CD14-positive monocyte (primary cell): ENCODE measurements at regions not wholly inside any gene's neighbourhood (a gene's known extent, or its start where the extent isn't known, plus 50 kb on each side); places are given as distances from the start of the nearest gene placed in this dataset.

ENCODE experiments used
- DNase-seq, 3 donors: peaks; one replicate each; pipeline ENCODE4 v3.0.0-alpha.2; 2011 to 2022
- H2AFZ ChIP-seq: 2 replicates; pipeline ENCODE4 v1.6.0; 2012; ENCODE audit warnings: mild to moderate bottlenecking, low read depth, low read length, inconsistent platforms; ENCODE audit not compliant: insufficient read depth, poor library complexity, severe bottlenecking
- H3K27ac ChIP-seq, 2 donors: 1 replicate in 1 of 2; 2 replicates in 1 of 2; pipeline ENCODE4 v1.5.1; 2012 to 2013; ENCODE audit warnings: low read length in 2 of 2, control low read depth in 1 of 2, inconsistent platforms in 1 of 2, low read depth in 1 of 2, mild to moderate bottlenecking in 1 of 2
- H3K27me3 ChIP-seq, 2 donors: one replicate each; pipeline versions ENCODE4 v1.6.0 to v1.6.1; 2011 to 2013; ENCODE audit warnings: low read length in 2 of 2; ENCODE audit not compliant: control insufficient read depth in 2 of 2, insufficient read depth in 2 of 2
- H3K36me3 ChIP-seq, 2 donors: replicated peaks in 1 of 2; 1 replicate in 1 of 2; 2 replicates in 1 of 2; pipeline versions ENCODE4 v1.5.1 to v1.6.1; 2012 to 2013; ENCODE audit warnings: low read length in 2 of 2, control low read depth in 1 of 2, inconsistent platforms in 1 of 2, mild to moderate bottlenecking in 1 of 2; ENCODE audit not compliant: insufficient read depth in 2 of 2, control insufficient read depth in 1 of 2
- H3K4me1 ChIP-seq, 2 donors: 1 replicate in 1 of 2; 2 replicates in 1 of 2; pipeline versions ENCODE4 v1.5.1 to v1.6.1; 2012 to 2013; ENCODE audit warnings: low read length in 2 of 2, control low read depth in 1 of 2, inconsistent platforms in 1 of 2, mild to moderate bottlenecking in 1 of 2, moderate library complexity in 1 of 2; ENCODE audit not compliant: insufficient read depth in 2 of 2, control insufficient read depth in 1 of 2
- H3K4me2 ChIP-seq: replicated peaks from 2 replicates; pipeline ENCODE3; 2012; ENCODE audit warnings: low read length, moderate library complexity, mild to moderate bottlenecking; ENCODE audit not compliant: poor library complexity, severe bottlenecking; ENCODE audit errors: extremely low read depth
- H3K4me3 ChIP-seq, 3 experiments: fragments of 200-600 bp in 1 of 3; sonication (generic) in 1 of 3; replicated peaks in 1 of 3; 1 replicate in 2 of 3; 2 replicates in 1 of 3; pipeline ENCODE4 v1.5.1; 2011 to 2013; ENCODE audit warnings: low read length in 3 of 3, mild to moderate bottlenecking in 3 of 3, control low read depth in 2 of 3, low read depth in 2 of 3, inconsistent platforms in 1 of 3, moderate library complexity in 1 of 3
- H3K79me2 ChIP-seq: 2 replicates; pipeline ENCODE4 v1.6.0; 2012; ENCODE audit warnings: mild to moderate bottlenecking, control low read depth, inconsistent platforms, low read length, moderate library complexity; ENCODE audit not compliant: insufficient read depth
- H3K9ac ChIP-seq: 2 replicates; pipeline ENCODE4 v1.6.0; 2017; ENCODE audit warnings: low read length, mild to moderate bottlenecking; ENCODE audit not compliant: insufficient read depth, poor library complexity, severe bottlenecking
- H3K9me3 ChIP-seq, 2 donors: replicated peaks in 1 of 2; 1 replicate in 1 of 2; 2 replicates in 1 of 2; pipeline versions ENCODE4 v1.5.1 to v1.6.1; 2012 to 2013; ENCODE audit warnings: low read length in 2 of 2, control low read depth in 1 of 2; ENCODE audit not compliant: control insufficient read depth in 1 of 2, insufficient read depth in 1 of 2
- H4K20me1 ChIP-seq: 2 replicates; pipeline ENCODE4 v1.6.0; 2012; ENCODE audit warnings: mild to moderate bottlenecking, low read length, control low read depth, moderate library complexity; ENCODE audit not compliant: insufficient read depth
- H3K27ac Mint-ChIP-seq, 7 donors: one replicate each; pipeline ENCODE4 v1.8.0; 2020; ENCODE audit warnings: mild to moderate bottlenecking in 7 of 7, mixed read lengths in 7 of 7, moderate library complexity in 6 of 7, inconsistent platforms in 2 of 7
- H3K27me3 Mint-ChIP-seq, 3 donors: one replicate each; pipeline ENCODE4 v1.8.0; 2021 to 2022; ENCODE audit warnings: low read depth in 3 of 3, mild to moderate bottlenecking in 3 of 3, mixed read lengths in 3 of 3, moderate library complexity in 3 of 3, inconsistent platforms in 1 of 3
- H3K36me3 Mint-ChIP-seq, 2 donors: one replicate each; pipeline ENCODE4 v1.8.0; 2020; ENCODE audit warnings: mixed read lengths in 2 of 2, inconsistent platforms in 1 of 2, mild to moderate bottlenecking in 1 of 2
- H3K4me1 Mint-ChIP-seq: one replicate; pipeline ENCODE4 v1.8.0; 2020; ENCODE audit warnings: mild to moderate bottlenecking, mixed read lengths
- H3K4me3 Mint-ChIP-seq, 2 donors: one replicate each; pipeline ENCODE4 v1.8.0; 2020; ENCODE audit warnings: mild to moderate bottlenecking in 2 of 2, mixed read lengths in 2 of 2, moderate library complexity in 1 of 2
- H3K9me3 Mint-ChIP-seq, 7 donors: one replicate each; pipeline ENCODE4 v1.8.0; 2020 to 2022; ENCODE audit warnings: mixed read lengths in 7 of 7, mild to moderate bottlenecking in 6 of 7, moderate library complexity in 6 of 7, inconsistent platforms in 2 of 7
- CTCF ChIP-seq: fragments of 200-600 bp; IDR thresholded peaks from one replicate; pipeline ENCODE4 v1.8.0; 2022; ENCODE audit warnings: antibody characterized with exemption, mild to moderate bottlenecking
- WGBS: methylation state at CpG from one replicate; pipeline ENCODE4 v1.1.5; 2013; ENCODE audit warnings: missing lambda C conversion rate; ENCODE audit not compliant: insufficient coverage; 5-methylcytosine and 5-hydroxymethylcytosine counted together
- intact Hi-C, 2 donors: fragments of 100-400 bp; cut with micrococcal nuclease; formaldehyde crosslinking; loops; one replicate each; pipeline versions ENCODE4 v1.15.0 to v1.15.1; 2023

DNA sequence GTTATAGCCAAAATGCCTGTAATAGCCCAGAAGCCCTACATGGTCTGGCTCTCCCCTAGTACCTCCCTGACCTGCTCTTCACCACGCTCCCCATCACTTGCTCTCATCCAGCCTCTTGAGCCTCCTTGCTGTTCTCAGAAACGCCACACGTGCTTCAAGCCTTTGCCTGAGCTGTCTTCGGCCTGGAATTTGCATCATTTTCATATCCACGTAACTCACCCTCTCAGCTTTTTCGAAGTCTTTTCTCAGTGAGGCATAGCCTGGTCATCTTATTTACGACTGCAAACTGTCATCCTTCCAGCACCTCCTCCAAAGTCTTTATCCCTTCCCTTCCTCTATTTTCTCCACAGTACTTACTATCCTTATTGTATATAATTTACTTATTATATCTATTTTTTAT lies 151.0 kb upstream of the AHR start:
- Mint-ChIP-seq H3K4me3 (no peak overlapping the region), H3K27me3 (no peaks in the 10 kb centered on the region), H3K36me3 (peaks cover 2 to 3% of the 10 kb centered on the region in 2 donors), H3K27ac (peak overlapping the region in 2 of 7 donors; percentile 16 to 62), H3K9me3 (no peaks in the 10 kb centered on the region), H3K4me1 (peaks cover 58% of the 10 kb centered on the region)
- no peak for TF ChIP-seq CTCF
- no peak overlapping the region for H3K4me2 ChIP-seq
- H2AFZ ChIP-seq = no peak overlapping the region
- intact Hi-C loops = loop anchor here in 1 of 2 donors (10.0 kb wide), 1 partner anchor 83 kb away; no protein-coding TSS in a partner anchor
- no peak overlapping the region for H3K4me3 ChIP-seq
- no peaks in the 10 kb centered on the region for H3K27me3 ChIP-seq
- H3K36me3 ChIP-seq = no peaks in the 10 kb centered on the region
- H3K9ac ChIP-seq = no peak overlapping the region
- no peak for DNase-seq
- no peaks in the 10 kb centered on the region for H3K79me2 ChIP-seq
- no peak overlapping the region for H3K27ac ChIP-seq
- peaks cover 47 to 60% of the 10 kb centered on the region in 2 donors for H3K4me1 ChIP-seq
- 100% methylated on average over 5 of the region's 7 CpGs for WGBS
- H3K9me3 ChIP-seq = no peaks in the 10 kb centered on the region
- no peaks in the 10 kb centered on the region for H4K20me1 ChIP-seq

- Mint-ChIP-seq H3K27ac (peak overlapping the region; percentile 26 to 99 (median 83)), H3K27me3 (no peaks in the 10 kb centered on the region), H3K4me1 (peaks cover 49% of the 10 kb centered on the region), H3K36me3 (peaks cover 0 to 3% of the 10 kb centered on the region in 2 donors), H3K4me3 (no peak overlapping the region), H3K9me3 (no peaks in the 10 kb centered on the region)
- Histone ChIP-seq H3K9me3 (no peaks in the 10 kb centered on the region), H3K4me3 (no peak overlapping the region), H4K20me1 (no peaks in the 10 kb centered on the region), H3K9ac (no peak overlapping the region), H3K4me1 (peaks cover 43 to 55% of the 10 kb centered on the region in 2 donors), H2AFZ (no peak overlapping the region), H3K79me2 (no peaks in the 10 kb centered on the region), H3K27ac (peak overlapping the region in 1 of 2 donors; percentile 89), H3K4me2 (no peak overlapping the region), H3K36me3 (no peaks in the 10 kb centered on the region), H3K27me3 (no peaks in the 10 kb centered on the region)
- no peak for TF ChIP-seq CTCF
- DNase-seq = peak; percentile 54 to 82 (median 75)
- intact Hi-C loops = loop anchor here (5.0 to 10.0 kb wide), 3 partner anchors 82 to 105 kb away; no protein-coding TSS in a partner anchor
- WGBS = 100% methylated on average over 1 of the region's 1 CpG
Observed at GRCh38 chr7:17150018-17150417, 148.4 kb upstream of the AHR start.
